Testis (tissue), 2 donors: ENCODE measurements at regions not wholly inside any gene's neighbourhood (a gene's known extent, or its start where the extent isn't known, plus 50 kb on each side); places are given as distances from the start of the nearest gene placed in this dataset.
"Not testable (repeated sequence)": the region's sequence is repeated elsewhere in the genome, so short reads cannot be mapped to it uniquely, and the experiment has no call there.

Experiments
- DNase-seq: peaks from one replicate; pipeline ENCODE4 v3.0.0-alpha.2; 2019
- H3K27ac ChIP-seq, 2 donors: fragments of 200-600 bp; sonication (generic); one replicate each; pipeline ENCODE4 v1.5.1; 2019
- H3K27me3 ChIP-seq: fragments of 200-600 bp; sonication (generic); one replicate; pipeline ENCODE4 v1.5.1; 2019
- H3K36me3 ChIP-seq: fragments of 200-600 bp; sonication (generic); one replicate; pipeline ENCODE4 v1.5.1; 2017; ENCODE audit warnings: low read depth; ENCODE audit errors: missing control alignments
- H3K4me1 ChIP-seq: fragments of 200-600 bp; sonication (generic); one replicate; pipeline ENCODE4 v1.5.1; 2019
- H3K4me3 ChIP-seq, 2 donors: fragments of 200-600 bp; sonication (generic); one replicate each; pipeline ENCODE4 v1.5.1; 2017 to 2019
- H3K9me3 ChIP-seq: fragments of 200-600 bp; sonication (generic); one replicate; pipeline ENCODE4 v1.5.1; 2017
- POLR2A ChIP-seq: fragments of 450-650 bp; IDR thresholded peaks from one replicate; pipeline ENCODE4 v1.6.1; 2017; ENCODE audit warnings: antibody characterized with exemption, mild to moderate bottlenecking, moderate library complexity
- WGBS, 2 donors: methylation state at CpG; one replicate each; pipeline ENCODE4 v1.1.5; 2018; 5-methylcytosine and 5-hydroxymethylcytosine counted together
- intact Hi-C: fragments of 100-400 bp; cut with DNase I; formaldehyde crosslinking; loops from one replicate; pipeline ENCODE4 v1.15.1; 2023; ENCODE audit warnings: low total_unique reads
- TF ChIP-seq, protein P1 (sequence below), 3 experiments: fragments of 450-650 bp in 2 of 3; fragments of 200-600 bp in 1 of 3; sonication (generic) in 1 of 3; IDR thresholded peaks; one replicate each; pipeline ENCODE4 v1.5.1; 2016 to 2019; ENCODE audit warnings: antibody characterized with exemption in 3 of 3, mild to moderate bottlenecking in 2 of 3, moderate library complexity in 1 of 3

DNA sequence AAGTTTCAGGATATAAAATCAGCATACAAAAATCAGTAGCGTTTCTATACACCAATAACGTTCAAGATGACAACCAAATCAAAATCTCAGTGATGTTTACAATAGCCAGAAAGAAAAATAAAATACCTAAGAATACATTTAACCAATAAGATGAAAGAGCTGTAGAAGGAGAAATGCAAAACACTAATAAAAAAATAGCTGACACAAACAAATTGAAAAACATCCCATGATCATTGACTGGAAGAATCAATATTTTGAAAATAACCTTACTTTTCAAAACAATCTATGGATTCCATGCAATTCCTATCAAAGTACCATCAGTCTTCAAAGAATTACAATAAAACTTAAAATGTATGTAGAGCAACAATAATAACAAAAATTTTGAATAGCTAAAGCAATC lies 1096.3 kb downstream of the FAT4 start:
- Histone ChIP-seq H3K4me1 (no peaks in the 10 kb centered on the region), H3K4me3 (no peak overlapping the region), H3K9me3 (no peaks in the 10 kb centered on the region), H3K27ac (no peak overlapping the region), H3K36me3 (no peaks in the 10 kb centered on the region), H3K27me3 (no peaks in the 10 kb centered on the region)
- no peak for TF ChIP-seq POLR2A
- TF ChIP-seq, protein P1, sequence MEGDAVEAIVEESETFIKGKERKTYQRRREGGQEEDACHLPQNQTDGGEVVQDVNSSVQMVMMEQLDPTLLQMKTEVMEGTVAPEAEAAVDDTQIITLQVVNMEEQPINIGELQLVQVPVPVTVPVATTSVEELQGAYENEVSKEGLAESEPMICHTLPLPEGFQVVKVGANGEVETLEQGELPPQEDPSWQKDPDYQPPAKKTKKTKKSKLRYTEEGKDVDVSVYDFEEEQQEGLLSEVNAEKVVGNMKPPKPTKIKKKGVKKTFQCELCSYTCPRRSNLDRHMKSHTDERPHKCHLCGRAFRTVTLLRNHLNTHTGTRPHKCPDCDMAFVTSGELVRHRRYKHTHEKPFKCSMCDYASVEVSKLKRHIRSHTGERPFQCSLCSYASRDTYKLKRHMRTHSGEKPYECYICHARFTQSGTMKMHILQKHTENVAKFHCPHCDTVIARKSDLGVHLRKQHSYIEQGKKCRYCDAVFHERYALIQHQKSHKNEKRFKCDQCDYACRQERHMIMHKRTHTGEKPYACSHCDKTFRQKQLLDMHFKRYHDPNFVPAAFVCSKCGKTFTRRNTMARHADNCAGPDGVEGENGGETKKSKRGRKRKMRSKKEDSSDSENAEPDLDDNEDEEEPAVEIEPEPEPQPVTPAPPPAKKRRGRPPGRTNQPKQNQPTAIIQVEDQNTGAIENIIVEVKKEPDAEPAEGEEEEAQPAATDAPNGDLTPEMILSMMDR (IDR thresholded peaks at IDR 0.05): no peak
- intact Hi-C loops: no loop called here
- 85 to 88% methylated on average over 2 of the region's 2 CpGs for WGBS, 2 donors
- DNase-seq: no peak

DNA sequence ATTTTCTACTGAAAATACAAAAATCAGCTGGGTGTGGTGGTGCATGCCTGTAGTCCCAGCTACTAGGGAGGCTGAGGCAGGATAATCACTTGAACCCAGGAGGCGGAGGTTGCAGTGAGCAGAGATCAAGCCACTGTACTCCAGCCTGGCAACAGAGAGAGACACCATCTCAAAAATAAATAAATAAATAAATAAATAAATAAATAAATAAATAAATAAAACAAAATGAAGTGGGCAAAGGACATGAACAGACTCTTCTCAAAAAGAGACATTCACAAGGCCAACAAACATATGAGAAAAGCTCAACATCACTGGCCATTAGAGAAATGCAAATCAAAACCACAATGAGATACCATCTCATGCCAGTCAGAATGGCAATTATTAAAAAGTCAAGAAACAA lies 1097.6 kb downstream of the FAT4 start:
- H3K27me3 ChIP-seq, H3K9me3 ChIP-seq, H3K4me3 ChIP-seq, H3K36me3 ChIP-seq, H3K4me1 ChIP-seq, intact Hi-C loops, DNase-seq, H3K27ac ChIP-seq: not testable (repeated sequence)
- WGBS, 2 donors: 89 to 100% methylated on average over 1 of the region's 1 CpG

DNA sequence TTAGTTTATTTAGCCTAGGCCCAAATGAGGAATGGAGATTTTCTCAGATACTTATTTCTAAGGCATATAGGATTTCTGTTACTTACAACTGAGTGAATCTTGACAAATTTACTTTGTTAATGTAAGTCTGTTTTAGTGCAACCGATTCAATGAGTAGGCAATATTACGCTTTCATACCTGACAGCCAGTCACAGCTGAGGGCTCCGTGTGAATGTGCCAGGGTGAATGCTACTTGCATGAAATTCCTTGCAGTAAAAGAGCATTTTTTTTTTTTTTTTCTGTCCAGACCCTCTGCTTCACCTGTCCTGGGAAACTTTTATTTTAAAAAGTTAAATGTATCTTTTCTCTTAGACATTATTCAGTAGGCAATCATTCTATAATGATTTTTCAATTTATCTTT lies 1100.0 kb downstream of the FAT4 start:
- H3K27ac ChIP-seq: no peak overlapping the region
- 82 to 87% methylated on average over 3 of the region's 3 CpGs for WGBS, 2 donors
- no peaks in the 10 kb centered on the region for H3K36me3 ChIP-seq
- H3K4me1 ChIP-seq: no peaks in the 10 kb centered on the region
- H3K4me3 ChIP-seq: no peak overlapping the region
- no peaks in the 10 kb centered on the region for H3K9me3 ChIP-seq
- TF ChIP-seq, protein P1 (IDR thresholded peaks at IDR 0.05): no peak
- TF ChIP-seq POLR2A: no peak
- DNase-seq: no peak
- H3K27me3 ChIP-seq: no peaks in the 10 kb centered on the region
- intact Hi-C loops: no loop called here

DNA sequence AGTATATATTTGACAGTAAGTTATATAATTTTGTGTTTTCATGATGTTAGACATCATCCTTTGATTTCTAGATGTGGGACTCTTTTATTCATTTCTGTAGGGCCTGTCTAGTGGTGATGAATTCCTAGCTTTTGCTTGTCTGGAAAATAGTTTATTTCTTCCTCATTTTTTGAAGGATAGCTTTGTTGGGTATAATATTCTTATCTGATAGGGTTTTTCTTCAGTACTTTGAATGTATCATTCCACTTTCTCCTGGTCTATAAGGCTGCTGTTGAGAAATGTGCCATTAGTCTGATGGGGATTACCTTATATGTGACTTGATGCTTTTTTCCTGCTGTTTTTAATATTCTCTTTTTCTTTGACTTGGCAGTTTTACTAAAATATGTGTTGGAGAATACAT lies 1104.5 kb downstream of the FAT4 start:
- intact Hi-C loops: no loop called here
- H3K27ac ChIP-seq: no peak overlapping the region
- H3K9me3 ChIP-seq: no peaks in the 10 kb centered on the region
- no peaks in the 10 kb centered on the region for H3K4me1 ChIP-seq
- H3K27me3 ChIP-seq: no peaks in the 10 kb centered on the region
- no peak overlapping the region for H3K4me3 ChIP-seq
- TF ChIP-seq, protein P1 (IDR thresholded peaks at IDR 0.05): no peak
- no peak for TF ChIP-seq POLR2A
- DNase-seq: no peak
- no peaks in the 10 kb centered on the region for H3K36me3 ChIP-seq

DNA sequence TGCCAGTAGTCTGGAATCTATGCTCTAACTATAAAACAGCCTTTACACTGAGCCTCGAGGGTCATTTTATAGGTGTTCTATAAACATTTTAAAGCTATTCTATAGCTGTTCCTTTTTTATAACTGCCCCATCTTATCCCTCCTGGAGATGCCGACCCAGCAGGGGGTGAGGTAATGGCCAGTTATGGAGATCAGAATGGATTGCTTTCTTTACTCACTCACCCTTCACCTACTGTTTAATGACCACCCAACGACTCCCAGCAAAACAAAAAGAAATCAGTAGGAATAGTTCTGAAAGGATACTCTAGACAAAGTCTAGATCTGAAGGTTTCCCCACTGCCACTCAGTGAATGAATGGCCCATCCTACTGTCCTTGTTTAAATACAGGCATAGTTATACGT lies 1113.1 kb downstream of the FAT4 start:
- no peaks in the 10 kb centered on the region for H3K4me1 ChIP-seq
- intact Hi-C loops: no loop called here
- no peaks in the 10 kb centered on the region for H3K27me3 ChIP-seq
- WGBS, 2 donors: 65 to 69% methylated on average over 4 of the region's 4 CpGs
- no peaks in the 10 kb centered on the region for H3K36me3 ChIP-seq
- no peaks in the 10 kb centered on the region for H3K9me3 ChIP-seq
- DNase-seq: no peak
- H3K27ac ChIP-seq: no peak overlapping the region
- no peak for TF ChIP-seq POLR2A
- TF ChIP-seq, protein P1 (IDR thresholded peaks at IDR 0.05): no peak
- no peak overlapping the region for H3K4me3 ChIP-seq
